CD8-positive, alpha-beta memory T cell (primary cell): ENCODE measurements at regions not wholly inside any gene's neighbourhood (a gene's known extent, or its start where the extent isn't known, plus 50 kb on each side); places are given as distances from the start of the nearest gene placed in this dataset.
"Not testable (repeated sequence)": the region's sequence is repeated elsewhere in the genome, so short reads cannot be mapped to it uniquely, and the experiment has no call there.

Source experiments
- CTCF ChIA-PET: fragments of 350-600 bp; sonication (Branson Sonifier 250); formaldehyde crosslinking; loops from one replicate; lab custom pipeline; 2021; ENCODE audit warnings: antibody characterized with exemption; lab: Charles Lee
- POLR2A ChIA-PET: fragments of 350-600 bp; sonication (Branson Sonifier 250); formaldehyde crosslinking; loops from one replicate; lab custom pipeline; 2021; ENCODE audit warnings: antibody characterized with exemption; lab: Charles Lee
- DNase-seq, 5 donors: peaks; one replicate each; pipeline versions ENCODE4 v3.0.0 to v3.0.0-alpha.2; 2020 to 2022; ENCODE audit warnings: mixed read lengths in 1 of 5
- H3K27ac ChIP-seq: one replicate; pipeline ENCODE4 v1.7.0; 2013; ENCODE audit warnings: low read depth, mild to moderate bottlenecking, low read length, moderate library complexity
- H3K27me3 ChIP-seq: 2 replicates; pipeline ENCODE4 v1.7.0; 2013; ENCODE audit warnings: low read length, mild to moderate bottlenecking; ENCODE audit not compliant: insufficient read depth, poor library complexity, severe bottlenecking
- H3K36me3 ChIP-seq: 2 replicates; pipeline ENCODE4 v1.7.0; 2013; ENCODE audit warnings: mild to moderate bottlenecking, low read length, moderate library complexity; ENCODE audit not compliant: insufficient read depth
- H3K4me1 ChIP-seq: 2 replicates; pipeline ENCODE4 v1.7.0; 2013; ENCODE audit warnings: mild to moderate bottlenecking, low read length, moderate library complexity; ENCODE audit not compliant: insufficient read depth
- H3K4me3 ChIP-seq: 2 replicates; pipeline ENCODE4 v1.7.0; 2013; ENCODE audit warnings: mild to moderate bottlenecking, low read length
- H3K9me3 ChIP-seq: 2 replicates; pipeline ENCODE4 v1.7.0; 2013; ENCODE audit warnings: mild to moderate bottlenecking, low read length
- H3K27ac Mint-ChIP-seq, 8 donors: one replicate each; pipeline ENCODE4 v1.8.0; 2020 to 2021; ENCODE audit warnings: mixed read lengths in 8 of 8, mild to moderate bottlenecking in 6 of 8, inconsistent platforms in 3 of 8, moderate library complexity in 3 of 8
- H3K27me3 Mint-ChIP-seq, 2 donors: one replicate each; pipeline ENCODE4 v1.8.0; 2020 to 2021; ENCODE audit warnings: mixed read lengths in 2 of 2, mild to moderate bottlenecking in 1 of 2, moderate library complexity in 1 of 2
- H3K36me3 Mint-ChIP-seq, 3 donors: one replicate each; pipeline ENCODE4 v1.8.0; 2020 to 2021; ENCODE audit warnings: mixed read lengths in 3 of 3, inconsistent platforms in 1 of 3, mild to moderate bottlenecking in 1 of 3
- H3K4me1 Mint-ChIP-seq, 3 donors: one replicate each; pipeline ENCODE4 v1.8.0; 2020 to 2021; ENCODE audit warnings: mixed read lengths in 3 of 3, inconsistent platforms in 1 of 3, mild to moderate bottlenecking in 1 of 3
- H3K4me3 Mint-ChIP-seq, 7 donors: one replicate each; pipeline ENCODE4 v1.8.0; 2020 to 2021; ENCODE audit warnings: mixed read lengths in 7 of 7, mild to moderate bottlenecking in 6 of 7, moderate library complexity in 4 of 7, inconsistent platforms in 2 of 7
- H3K9me3 Mint-ChIP-seq, 5 donors: one replicate each; pipeline ENCODE4 v1.8.0; 2020 to 2022; ENCODE audit warnings: mixed read lengths in 5 of 5, mild to moderate bottlenecking in 3 of 5, moderate library complexity in 2 of 5, inconsistent platforms in 1 of 5

DNA sequence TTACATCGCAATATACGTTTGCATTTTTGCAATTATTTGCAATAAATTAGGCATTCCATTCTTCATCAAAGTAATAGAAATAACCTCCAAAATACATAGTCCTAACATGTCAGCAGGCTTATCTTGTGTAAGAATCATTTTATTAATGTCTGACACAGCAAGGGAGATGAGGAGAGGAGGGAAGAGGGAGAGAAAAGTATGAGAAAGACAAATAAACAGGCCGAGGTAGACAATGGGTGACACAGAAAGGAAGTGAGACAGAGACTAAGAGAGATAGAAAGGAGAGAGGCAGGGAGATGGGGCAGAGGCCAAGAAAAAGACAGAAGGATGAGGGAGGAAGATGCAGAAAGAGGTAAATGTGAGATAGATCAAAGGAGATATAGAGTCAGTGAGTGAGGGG, 50.3 kb upstream of the CYP2B6 start:
- H3K4me3 Mint-ChIP-seq, H3K27me3 ChIP-seq, H3K4me1 Mint-ChIP-seq, H3K36me3 ChIP-seq, H3K4me1 ChIP-seq, CTCF ChIA-PET, H3K9me3 ChIP-seq, H3K27ac ChIP-seq, POLR2A ChIA-PET, H3K9me3 Mint-ChIP-seq, H3K27ac Mint-ChIP-seq, DNase-seq, H3K4me3 ChIP-seq, H3K36me3 Mint-ChIP-seq: not testable (repeated sequence)
- H3K27me3 Mint-ChIP-seq = peaks cover 25 to 45% of the 10 kb centered on the region in 2 donors

DNA sequence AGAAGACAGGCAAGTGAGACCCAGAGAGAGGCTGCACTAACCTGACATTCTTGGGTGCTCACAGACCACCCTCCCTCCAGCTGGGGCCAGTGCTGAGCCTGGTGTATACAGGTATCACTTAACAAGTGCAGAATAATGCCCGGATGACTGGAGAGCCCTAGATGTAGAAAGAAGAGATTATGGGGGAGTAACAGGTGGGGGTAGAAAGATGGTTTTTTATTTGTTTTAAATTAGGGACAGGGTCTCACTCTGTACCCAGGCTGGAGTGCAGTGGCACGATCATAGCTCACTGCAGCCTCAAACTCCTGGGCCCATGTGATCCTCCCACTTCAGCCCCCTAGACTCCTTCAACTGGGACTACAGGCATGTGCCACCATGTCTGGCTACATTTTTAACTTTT, 53.1 kb upstream of the CYP2B6 start:
- peaks cover 22 to 46% of the 10 kb centered on the region in 2 donors for H3K27me3 Mint-ChIP-seq
- CTCF ChIA-PET, H3K9me3 ChIP-seq, H3K36me3 Mint-ChIP-seq, H3K4me3 ChIP-seq, H3K4me1 ChIP-seq, H3K27ac ChIP-seq, H3K4me1 Mint-ChIP-seq, H3K36me3 ChIP-seq, H3K27ac Mint-ChIP-seq, H3K4me3 Mint-ChIP-seq, DNase-seq, POLR2A ChIA-PET, H3K27me3 ChIP-seq, H3K9me3 Mint-ChIP-seq: not testable (repeated sequence)

- Histone ChIP-seq H3K4me3 (no peak overlapping the region), H3K36me3 (no peaks in the 10 kb centered on the region), H3K4me1 (no peaks in the 10 kb centered on the region), H3K27me3 (no peaks in the 10 kb centered on the region), H3K27ac (no peak overlapping the region), H3K9me3 (no peaks in the 10 kb centered on the region)
- H3K9me3 Mint-ChIP-seq = no peaks in the 10 kb centered on the region
- CTCF ChIA-PET = no interaction called here
- H3K4me1 Mint-ChIP-seq = no peaks in the 10 kb centered on the region
- DNase-seq = no peak
- POLR2A ChIA-PET = no interaction called here
- H3K36me3 Mint-ChIP-seq = peaks cover 0 to 1% (median 0%) of the 10 kb centered on the region in 3 donors
- H3K27ac Mint-ChIP-seq = peak overlapping the region in 1 of 8 donors; percentile 5
- H3K27me3 Mint-ChIP-seq = peaks cover 22 to 59% of the 10 kb centered on the region in 2 donors
- H3K4me3 Mint-ChIP-seq = no peak overlapping the region
Measured at GRCh38 chr19:40936755-40937154, 54.3 kb upstream of the CYP2B6 start.

DNA sequence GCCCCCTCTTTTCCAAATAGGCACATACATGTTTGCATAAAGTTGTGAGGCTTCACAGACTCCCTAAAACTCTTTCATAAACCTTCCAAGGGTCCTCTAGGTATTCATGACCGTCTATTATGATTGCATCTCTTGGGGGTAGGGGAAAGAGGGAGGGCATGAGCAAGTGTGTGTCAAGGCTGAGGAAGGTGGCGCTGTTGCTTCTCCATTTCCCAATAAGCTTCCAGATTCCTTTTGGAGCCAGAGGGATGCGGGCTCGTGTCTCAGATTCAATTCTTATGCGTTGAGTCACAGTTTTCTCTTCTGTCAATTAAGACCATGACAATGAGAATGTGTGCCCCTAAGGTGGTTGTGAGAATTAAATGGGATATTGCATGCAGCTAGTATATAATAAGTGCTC, 51.0 kb upstream of the CYP2A7 start:
- H3K9me3 ChIP-seq = no peaks in the 10 kb centered on the region
- no peaks in the 10 kb centered on the region for H3K4me1 Mint-ChIP-seq
- no peak for DNase-seq
- peaks cover 0 to 3% (median 0%) of the 10 kb centered on the region in 3 donors for H3K36me3 Mint-ChIP-seq
- H3K27me3 Mint-ChIP-seq = peaks cover 20 to 81% of the 10 kb centered on the region in 2 donors
- H3K4me1 ChIP-seq = no peaks in the 10 kb centered on the region
- H3K4me3 Mint-ChIP-seq = no peak overlapping the region
- no peaks in the 10 kb centered on the region for H3K27me3 ChIP-seq
- POLR2A ChIA-PET = no interaction called here
- no peak overlapping the region for H3K27ac ChIP-seq
- no peak overlapping the region for H3K27ac Mint-ChIP-seq
- H3K4me3 ChIP-seq = no peak overlapping the region
- no peaks in the 10 kb centered on the region for H3K9me3 Mint-ChIP-seq
- H3K36me3 ChIP-seq = no peaks in the 10 kb centered on the region
- CTCF ChIA-PET = no interaction called here

DNA sequence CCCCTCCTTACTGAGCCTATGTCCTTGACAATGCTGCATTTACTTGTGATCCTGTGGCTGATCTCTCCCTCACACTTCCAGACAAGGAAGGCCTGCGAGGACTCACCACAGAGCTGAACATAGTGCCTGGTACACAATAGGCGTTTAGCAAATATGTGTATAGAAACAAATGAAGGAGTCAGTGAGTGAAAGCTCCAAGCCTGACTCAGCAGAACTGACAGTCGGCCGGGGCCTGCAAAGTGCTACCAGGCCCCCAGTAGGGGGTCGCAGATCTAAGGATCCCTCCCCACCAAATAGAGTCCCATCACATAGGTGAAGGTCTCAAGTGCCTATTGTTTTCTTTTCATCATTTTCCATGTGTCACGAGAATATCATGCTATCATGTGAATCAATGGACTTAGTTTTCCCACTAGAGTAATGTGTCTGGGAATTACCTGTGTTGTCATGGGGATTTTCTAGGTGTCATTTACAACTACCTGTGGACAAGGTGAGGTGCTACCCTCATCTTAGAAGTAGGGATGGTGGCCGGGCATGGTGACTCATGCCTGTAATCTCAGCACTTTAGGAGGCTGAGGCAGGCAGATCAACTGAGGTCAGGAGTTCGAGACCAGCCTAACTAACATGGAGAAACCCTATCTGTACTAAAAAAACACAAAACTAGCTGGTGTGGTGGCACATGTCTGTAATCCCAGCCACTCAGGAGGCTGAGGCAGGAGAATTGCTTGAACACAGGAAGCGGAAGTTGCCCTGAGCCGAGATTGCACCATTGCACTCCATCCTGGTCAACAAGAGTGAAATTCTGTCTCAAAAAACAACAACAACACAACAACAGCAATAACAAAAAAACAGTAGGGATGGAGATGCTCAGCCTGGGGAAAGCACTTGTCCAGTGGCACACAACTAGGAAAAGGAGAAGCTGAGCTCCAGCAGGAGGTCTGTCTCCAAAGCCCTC, 50.3 kb upstream of the CYP2A7 start:
- ChIA-PET POLR2A (no interaction called here), CTCF (no interaction called here)
- DNase-seq = no peak
- no peaks in the 10 kb centered on the region for H3K9me3 Mint-ChIP-seq
- H3K4me3 Mint-ChIP-seq = no peak overlapping the region
- H3K4me1 ChIP-seq = no peaks in the 10 kb centered on the region
- no peaks in the 10 kb centered on the region for H3K4me1 Mint-ChIP-seq
- H3K27me3 ChIP-seq = no peaks in the 10 kb centered on the region
- H3K9me3 ChIP-seq = no peaks in the 10 kb centered on the region
- H3K4me3 ChIP-seq = no peak overlapping the region
- no peak overlapping the region for H3K27ac Mint-ChIP-seq
- no peak overlapping the region for H3K27ac ChIP-seq
- H3K36me3 ChIP-seq = no peaks in the 10 kb centered on the region
- peaks cover 20 to 76% of the 10 kb centered on the region in 2 donors for H3K27me3 Mint-ChIP-seq
- H3K36me3 Mint-ChIP-seq = peaks cover 0 to 3% (median 0%) of the 10 kb centered on the region in 3 donors
